Neural progenitor cell (in vitro differentiated cells): ENCODE measurements at regions not wholly inside any gene's neighbourhood (a gene's known extent, or its start where the extent isn't known, plus 50 kb on each side); places are given as distances from the start of the nearest gene placed in this dataset.

Experiments
- EZH2 ChIP-seq: fragments of 200-600 bp; sonication (generic); IDR thresholded peaks from 2 replicates; pipeline ENCODE4 v1.6.1; 2017; ENCODE audit warnings: antibody characterized with exemption, mild to moderate bottlenecking, moderate library complexity
- TF ChIP-seq, protein P1 (sequence below): fragments of 200-600 bp; sonication (generic); IDR thresholded peaks from 2 replicates; pipeline ENCODE4 v1.5.1; 2017; ENCODE audit warnings: antibody characterized with exemption, mild to moderate bottlenecking

DNA sequence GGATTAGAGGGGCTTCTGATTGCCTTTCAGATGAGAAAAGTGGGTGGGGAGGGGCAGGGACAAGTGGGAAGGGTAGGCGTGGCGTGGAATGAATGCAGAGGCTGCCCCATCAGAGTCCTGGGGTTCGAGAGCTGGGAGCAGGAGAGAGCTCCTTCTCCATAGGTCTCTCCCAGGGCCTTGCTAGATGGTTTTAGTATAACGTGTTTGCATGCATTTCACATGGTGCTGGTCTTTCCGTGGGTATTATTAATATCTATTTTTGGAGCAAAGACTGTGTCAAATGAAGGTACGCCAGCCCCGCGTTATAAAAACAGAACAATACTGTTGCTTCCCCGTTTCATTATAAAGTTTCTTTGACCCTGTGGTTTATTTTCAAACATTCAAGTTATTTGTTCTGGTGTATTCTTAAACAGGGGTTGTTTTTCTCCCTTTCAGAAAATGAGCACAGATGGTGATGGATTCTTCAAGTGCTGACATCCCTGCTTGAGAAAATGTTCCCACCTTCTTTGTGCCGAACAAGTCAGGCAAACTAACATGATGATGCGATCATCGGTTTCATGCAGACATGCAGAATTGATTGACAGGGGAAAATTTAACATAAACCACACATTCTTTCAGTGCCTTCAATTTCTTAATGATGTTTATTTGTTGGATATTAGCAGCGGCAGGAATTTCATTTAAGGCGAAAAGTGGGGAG is 62.1 kb upstream of the ZNF536 start:
- TF ChIP-seq, protein P1, sequence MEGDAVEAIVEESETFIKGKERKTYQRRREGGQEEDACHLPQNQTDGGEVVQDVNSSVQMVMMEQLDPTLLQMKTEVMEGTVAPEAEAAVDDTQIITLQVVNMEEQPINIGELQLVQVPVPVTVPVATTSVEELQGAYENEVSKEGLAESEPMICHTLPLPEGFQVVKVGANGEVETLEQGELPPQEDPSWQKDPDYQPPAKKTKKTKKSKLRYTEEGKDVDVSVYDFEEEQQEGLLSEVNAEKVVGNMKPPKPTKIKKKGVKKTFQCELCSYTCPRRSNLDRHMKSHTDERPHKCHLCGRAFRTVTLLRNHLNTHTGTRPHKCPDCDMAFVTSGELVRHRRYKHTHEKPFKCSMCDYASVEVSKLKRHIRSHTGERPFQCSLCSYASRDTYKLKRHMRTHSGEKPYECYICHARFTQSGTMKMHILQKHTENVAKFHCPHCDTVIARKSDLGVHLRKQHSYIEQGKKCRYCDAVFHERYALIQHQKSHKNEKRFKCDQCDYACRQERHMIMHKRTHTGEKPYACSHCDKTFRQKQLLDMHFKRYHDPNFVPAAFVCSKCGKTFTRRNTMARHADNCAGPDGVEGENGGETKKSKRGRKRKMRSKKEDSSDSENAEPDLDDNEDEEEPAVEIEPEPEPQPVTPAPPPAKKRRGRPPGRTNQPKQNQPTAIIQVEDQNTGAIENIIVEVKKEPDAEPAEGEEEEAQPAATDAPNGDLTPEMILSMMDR, result no peak
- no peak for TF ChIP-seq EZH2
